ENCODE measurements at regions not wholly inside any gene's neighbourhood (a gene's known extent, or its start where the extent isn't known, plus 50 kb on each side); places are given as distances from the start of the nearest gene placed in this dataset.

DNA sequence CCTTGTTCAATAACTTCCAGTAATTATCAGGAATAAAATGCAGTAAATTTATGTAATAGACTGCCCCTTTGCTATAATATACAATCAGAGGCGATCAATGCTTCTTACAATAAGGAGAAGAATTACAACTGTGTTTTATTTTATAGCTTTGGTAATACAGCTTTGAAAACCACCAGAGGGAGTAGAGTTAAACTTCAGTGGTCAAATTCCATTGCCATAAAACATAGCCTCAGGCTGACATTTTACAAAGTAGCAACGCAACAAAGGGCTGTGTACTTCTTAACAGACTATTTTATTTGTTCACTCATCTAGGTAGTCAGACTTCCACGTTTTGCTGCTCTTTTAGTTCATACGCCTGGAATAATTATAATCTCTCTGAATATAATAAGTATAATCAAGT is 58.5 kb downstream of the TEX13C start:
- Histone ChIP-seq H3K27me3 (replicated peaks; ENCODE audit: insufficient read depth) (no peaks in the 10 kb centered on the region), H3K36me3 (ENCODE audit: low read depth) (no peaks in the 10 kb centered on the region), H2AFZ (no peak overlapping the region), H3K9me2 (ENCODE audit: insufficient read depth) (no peaks in the 10 kb centered on the region), H3F3A (ENCODE audit: insufficient read depth) (no peaks in the 10 kb centered on the region), H3K4me1 (ENCODE audit: insufficient read depth) (no peaks in the 10 kb centered on the region), H3K4me3 (no peak overlapping the region), H3K27ac (no peak overlapping the region), H3K9me3 (ENCODE audit: low read depth) (no peaks in the 10 kb centered on the region), H3K9ac (no peak overlapping the region), H4K20me1 (ENCODE audit: insufficient read depth) (no peaks in the 10 kb centered on the region), H3K79me2 (ENCODE audit: insufficient read depth) (no peaks in the 10 kb centered on the region), H3K4me2 (ENCODE audit: unreplicated experiment) (no peak overlapping the region)
- TF ChIP-seq EZH2 (IDR thresholded peaks at IDR 0.05; ENCODE audit: insufficient read depth, poor library complexity, severe bottlenecking) (no peak), EZH2phosphoT487 (IDR thresholded peaks at IDR 0.05; ENCODE audit: insufficient read depth, low read depth) (no peak)
- WGBS, 2 experiments (ENCODE audit: low coverage in 1 of 2, low lambda C conversion rate in 2 of 2, missing lambda C conversion rate in 2 of 2): 13 to 17% methylated on average over 4 of the region's 4 CpGs
- in situ Hi-C loops (cut with MboI): no loop called here
- no peak for DNase-seq

DNA sequence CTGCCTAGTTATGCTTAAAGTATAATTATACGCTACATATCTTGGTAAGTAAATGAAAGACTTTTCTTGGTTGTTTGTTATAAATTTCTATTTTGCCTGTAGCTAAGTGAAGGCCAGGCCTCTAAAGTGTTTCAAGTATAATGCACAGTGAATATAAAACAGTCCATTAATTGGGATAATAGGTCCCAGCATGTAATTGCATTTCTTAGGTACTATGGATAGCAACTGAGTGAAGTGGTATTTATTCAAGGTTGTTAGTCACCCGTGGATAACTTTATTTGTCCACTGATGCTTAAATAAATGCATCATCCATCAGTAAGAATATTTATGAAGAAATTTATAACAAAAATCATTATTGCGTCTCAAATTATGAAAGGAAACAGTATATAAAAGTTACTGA is 59.1 kb downstream of the TEX13C start:
- H3K27me3 ChIP-seq (replicated peaks; ENCODE audit: insufficient read depth): no peaks in the 10 kb centered on the region
- H3K27ac ChIP-seq: no peak overlapping the region
- no peaks in the 10 kb centered on the region for H3K79me2 ChIP-seq (ENCODE audit: insufficient read depth)
- H3K36me3 ChIP-seq (ENCODE audit: low read depth): no peaks in the 10 kb centered on the region
- no peaks in the 10 kb centered on the region for H3K4me1 ChIP-seq (ENCODE audit: insufficient read depth)
- in situ Hi-C loops (cut with MboI): no loop called here
- 24 to 38% methylated on average over 3 of the region's 3 CpGs for WGBS, 2 experiments (ENCODE audit: low coverage in 1 of 2, low lambda C conversion rate in 2 of 2, missing lambda C conversion rate in 2 of 2)
- TF ChIP-seq EZH2 (IDR thresholded peaks at IDR 0.05; ENCODE audit: insufficient read depth, poor library complexity, severe bottlenecking) (no peak), EZH2phosphoT487 (IDR thresholded peaks at IDR 0.05; ENCODE audit: insufficient read depth, low read depth) (no peak)
- no peak overlapping the region for H3K4me3 ChIP-seq
- H3K9me2 ChIP-seq (ENCODE audit: insufficient read depth): no peaks in the 10 kb centered on the region
- no peaks in the 10 kb centered on the region for H4K20me1 ChIP-seq (ENCODE audit: insufficient read depth)
- no peaks in the 10 kb centered on the region for H3F3A ChIP-seq (ENCODE audit: insufficient read depth)
- DNase-seq: no peak
- H3K4me2 ChIP-seq (ENCODE audit: unreplicated experiment): no peak overlapping the region
- H2AFZ ChIP-seq: no peak overlapping the region
- H3K9me3 ChIP-seq (ENCODE audit: low read depth): no peaks in the 10 kb centered on the region
- H3K9ac ChIP-seq: no peak overlapping the region

GRCh38 chrX:125382148-125382628 is 62.5 kb downstream of the TEX13C start:
- no peaks in the 10 kb centered on the region for H3K9me3 ChIP-seq (ENCODE audit: low read depth)
- H3K79me2 ChIP-seq (ENCODE audit: insufficient read depth): no peaks in the 10 kb centered on the region
- H2AFZ ChIP-seq: no peak overlapping the region
- no peak overlapping the region for H3K4me2 ChIP-seq (ENCODE audit: unreplicated experiment)
- H3K27me3 ChIP-seq (replicated peaks; ENCODE audit: insufficient read depth): no peaks in the 10 kb centered on the region
- H3K36me3 ChIP-seq (ENCODE audit: low read depth): no peaks in the 10 kb centered on the region
- H3K4me1 ChIP-seq (ENCODE audit: insufficient read depth): no peaks in the 10 kb centered on the region
- in situ Hi-C loops (cut with MboI): no loop called here
- no peak for DNase-seq
- no peak overlapping the region for H3K27ac ChIP-seq
- TF ChIP-seq EZH2 (IDR thresholded peaks at IDR 0.05; ENCODE audit: insufficient read depth, poor library complexity, severe bottlenecking) (no peak), EZH2phosphoT487 (IDR thresholded peaks at IDR 0.05; ENCODE audit: insufficient read depth, low read depth) (no peak)
- no peak overlapping the region for H3K4me3 ChIP-seq
- WGBS, 2 experiments (ENCODE audit: low coverage in 1 of 2, low lambda C conversion rate in 2 of 2, missing lambda C conversion rate in 2 of 2): 10 to 24% methylated on average over 4 of the region's 4 CpGs
- no peaks in the 10 kb centered on the region for H3K9me2 ChIP-seq (ENCODE audit: insufficient read depth)
- H3F3A ChIP-seq (ENCODE audit: insufficient read depth): no peaks in the 10 kb centered on the region
- no peak overlapping the region for H3K9ac ChIP-seq
- H4K20me1 ChIP-seq (ENCODE audit: insufficient read depth): no peaks in the 10 kb centered on the region

GRCh38 chrX:125382889-125383288 is 63.2 kb downstream of the TEX13C start:
- no peaks in the 10 kb centered on the region for H4K20me1 ChIP-seq (ENCODE audit: insufficient read depth)
- in situ Hi-C loops (cut with MboI): no loop called here
- H3K9ac ChIP-seq: no peak overlapping the region
- H3K4me2 ChIP-seq (ENCODE audit: unreplicated experiment): no peak overlapping the region
- H3K36me3 ChIP-seq (ENCODE audit: low read depth): no peaks in the 10 kb centered on the region
- H3K4me1 ChIP-seq (ENCODE audit: insufficient read depth): no peaks in the 10 kb centered on the region
- no peak overlapping the region for H3K4me3 ChIP-seq
- no peaks in the 10 kb centered on the region for H3K27me3 ChIP-seq (replicated peaks; ENCODE audit: insufficient read depth)
- no peaks in the 10 kb centered on the region for H3K9me3 ChIP-seq (ENCODE audit: low read depth)
- H3K9me2 ChIP-seq (ENCODE audit: insufficient read depth): no peaks in the 10 kb centered on the region
- no peak for DNase-seq
- H3F3A ChIP-seq (ENCODE audit: insufficient read depth): no peaks in the 10 kb centered on the region
- H3K27ac ChIP-seq: no peak overlapping the region
- no peak for TF ChIP-seq EZH2 (IDR thresholded peaks at IDR 0.05; ENCODE audit: insufficient read depth, poor library complexity, severe bottlenecking)
- TF ChIP-seq EZH2phosphoT487 (IDR thresholded peaks at IDR 0.05; ENCODE audit: insufficient read depth, low read depth): no peak
- H2AFZ ChIP-seq: no peak overlapping the region
- no peaks in the 10 kb centered on the region for H3K79me2 ChIP-seq (ENCODE audit: insufficient read depth)
- WGBS, 2 experiments (ENCODE audit: low coverage in 1 of 2, low lambda C conversion rate in 2 of 2, missing lambda C conversion rate in 2 of 2): 39 to 53% methylated on average over 3 of the region's 3 CpGs

DNA sequence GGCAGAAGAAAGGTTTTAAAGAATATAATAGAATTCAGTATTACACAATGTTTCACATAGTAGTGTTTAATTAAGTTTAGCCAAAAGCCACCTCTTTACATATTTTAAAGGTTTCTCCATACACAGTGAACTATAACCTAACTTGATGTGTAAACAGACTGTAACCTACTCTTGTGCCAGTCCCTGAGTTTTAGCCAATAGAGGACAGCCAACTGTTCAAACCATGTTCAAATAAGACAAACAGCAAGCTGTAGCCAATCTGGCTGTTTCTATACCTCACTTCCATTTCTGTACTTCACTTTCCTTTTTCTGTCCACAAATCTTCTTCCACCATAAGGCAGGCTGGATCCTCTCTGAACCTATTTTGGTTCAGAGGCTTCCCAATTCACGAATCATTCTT is 65.2 kb downstream of the TEX13C start:
- Histone ChIP-seq H3K27me3 (replicated peaks; ENCODE audit: insufficient read depth) (no peaks in the 10 kb centered on the region), H3K36me3 (ENCODE audit: low read depth) (no peaks in the 10 kb centered on the region), H3K4me2 (ENCODE audit: unreplicated experiment) (no peak overlapping the region), H3K79me2 (ENCODE audit: insufficient read depth) (no peaks in the 10 kb centered on the region), H2AFZ (no peak overlapping the region), H3F3A (ENCODE audit: insufficient read depth) (no peaks in the 10 kb centered on the region), H4K20me1 (ENCODE audit: insufficient read depth) (no peaks in the 10 kb centered on the region), H3K4me3 (no peak overlapping the region), H3K9ac (no peak overlapping the region), H3K4me1 (ENCODE audit: insufficient read depth) (no peaks in the 10 kb centered on the region), H3K27ac (no peak overlapping the region), H3K9me3 (ENCODE audit: low read depth) (no peaks in the 10 kb centered on the region), H3K9me2 (ENCODE audit: insufficient read depth) (no peaks in the 10 kb centered on the region)
- DNase-seq: no peak
- no peak for TF ChIP-seq EZH2 (IDR thresholded peaks at IDR 0.05; ENCODE audit: insufficient read depth, poor library complexity, severe bottlenecking)
- no peak for TF ChIP-seq EZH2phosphoT487 (IDR thresholded peaks at IDR 0.05; ENCODE audit: insufficient read depth, low read depth)
- WGBS, 2 experiments (ENCODE audit: low coverage in 1 of 2, low lambda C conversion rate in 2 of 2, missing lambda C conversion rate in 2 of 2): 5 to 8% methylated on average over 1 of the region's 1 CpG
- in situ Hi-C loops (cut with MboI): no loop called here
